Breast epithelium (tissue), 3 donors: ENCODE measurements at regions not wholly inside any gene's neighbourhood (a gene's known extent, or its start where the extent isn't known, plus 50 kb on each side); places are given as distances from the start of the nearest gene placed in this dataset.

ENCODE experiments used
- POLR2A ChIP-seq: fragments of 450-650 bp; IDR thresholded peaks from one replicate; pipeline ENCODE4 v1.6.1; 2016; ENCODE audit warnings: antibody characterized with exemption, mild to moderate bottlenecking, moderate library complexity
- POLR2AphosphoS5 ChIP-seq, 3 donors: sonication (generic); formaldehyde crosslinking; IDR thresholded peaks; one replicate each; pipeline ENCODE4 v1.6.1; 2017; ENCODE audit warnings: antibody characterized with exemption in 3 of 3
- TF ChIP-seq, protein P1 (sequence below), 3 donors: fragments of 450-650 bp; IDR thresholded peaks; one replicate each; pipeline ENCODE4 v1.5.1; 2016 to 2017; ENCODE audit warnings: antibody characterized with exemption in 3 of 3, mild to moderate bottlenecking in 3 of 3, moderate library complexity in 3 of 3

GRCh38 chr1:194658090-194658439, 1471.7 kb upstream of the B3GALT2 start:
- TF ChIP-seq, protein P1, sequence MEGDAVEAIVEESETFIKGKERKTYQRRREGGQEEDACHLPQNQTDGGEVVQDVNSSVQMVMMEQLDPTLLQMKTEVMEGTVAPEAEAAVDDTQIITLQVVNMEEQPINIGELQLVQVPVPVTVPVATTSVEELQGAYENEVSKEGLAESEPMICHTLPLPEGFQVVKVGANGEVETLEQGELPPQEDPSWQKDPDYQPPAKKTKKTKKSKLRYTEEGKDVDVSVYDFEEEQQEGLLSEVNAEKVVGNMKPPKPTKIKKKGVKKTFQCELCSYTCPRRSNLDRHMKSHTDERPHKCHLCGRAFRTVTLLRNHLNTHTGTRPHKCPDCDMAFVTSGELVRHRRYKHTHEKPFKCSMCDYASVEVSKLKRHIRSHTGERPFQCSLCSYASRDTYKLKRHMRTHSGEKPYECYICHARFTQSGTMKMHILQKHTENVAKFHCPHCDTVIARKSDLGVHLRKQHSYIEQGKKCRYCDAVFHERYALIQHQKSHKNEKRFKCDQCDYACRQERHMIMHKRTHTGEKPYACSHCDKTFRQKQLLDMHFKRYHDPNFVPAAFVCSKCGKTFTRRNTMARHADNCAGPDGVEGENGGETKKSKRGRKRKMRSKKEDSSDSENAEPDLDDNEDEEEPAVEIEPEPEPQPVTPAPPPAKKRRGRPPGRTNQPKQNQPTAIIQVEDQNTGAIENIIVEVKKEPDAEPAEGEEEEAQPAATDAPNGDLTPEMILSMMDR (IDR thresholded peaks at IDR 0.05) = no peak
- TF ChIP-seq POLR2A = no peak
- no peak for TF ChIP-seq POLR2AphosphoS5 (IDR thresholded peaks at IDR 0.05)
